ENCODE measurements at regions not wholly inside any gene's neighbourhood (a gene's known extent, or its start where the extent isn't known, plus 50 kb on each side); places are given as distances from the start of the nearest gene placed in this dataset.
A peak's percentile ranks its signal among the peaks of the same experiment; 100 is the strongest.

- 83 to 94% (median 88%) methylated on average over 3 of the region's 3 CpGs for WGBS, 4 donors
- no peak overlapping the region for H3K4me3 ChIP-seq
- no peak for DNase-seq
- no peaks in the 10 kb centered on the region for H3K9me3 ChIP-seq (replicated peaks in 1 of 3)
- TF ChIP-seq POLR2A (IDR thresholded peaks at IDR 0.05) = no peak
- TF ChIP-seq, protein P1, sequence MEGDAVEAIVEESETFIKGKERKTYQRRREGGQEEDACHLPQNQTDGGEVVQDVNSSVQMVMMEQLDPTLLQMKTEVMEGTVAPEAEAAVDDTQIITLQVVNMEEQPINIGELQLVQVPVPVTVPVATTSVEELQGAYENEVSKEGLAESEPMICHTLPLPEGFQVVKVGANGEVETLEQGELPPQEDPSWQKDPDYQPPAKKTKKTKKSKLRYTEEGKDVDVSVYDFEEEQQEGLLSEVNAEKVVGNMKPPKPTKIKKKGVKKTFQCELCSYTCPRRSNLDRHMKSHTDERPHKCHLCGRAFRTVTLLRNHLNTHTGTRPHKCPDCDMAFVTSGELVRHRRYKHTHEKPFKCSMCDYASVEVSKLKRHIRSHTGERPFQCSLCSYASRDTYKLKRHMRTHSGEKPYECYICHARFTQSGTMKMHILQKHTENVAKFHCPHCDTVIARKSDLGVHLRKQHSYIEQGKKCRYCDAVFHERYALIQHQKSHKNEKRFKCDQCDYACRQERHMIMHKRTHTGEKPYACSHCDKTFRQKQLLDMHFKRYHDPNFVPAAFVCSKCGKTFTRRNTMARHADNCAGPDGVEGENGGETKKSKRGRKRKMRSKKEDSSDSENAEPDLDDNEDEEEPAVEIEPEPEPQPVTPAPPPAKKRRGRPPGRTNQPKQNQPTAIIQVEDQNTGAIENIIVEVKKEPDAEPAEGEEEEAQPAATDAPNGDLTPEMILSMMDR (IDR thresholded peaks at IDR 0.05) = no peak
- H3K4me1 ChIP-seq (replicated peaks in 1 of 2) = no peaks in the 10 kb centered on the region
- intact Hi-C loops (cut with DNase I) = no loop called here
- no peaks in the 10 kb centered on the region for H3K36me3 ChIP-seq (replicated peaks in 1 of 2)
- no peaks in the 10 kb centered on the region for H3K27me3 ChIP-seq
- no peak overlapping the region for H3K27ac ChIP-seq
Observed at GRCh38 chr12:42774238-42774637, 184.7 kb upstream of the PRICKLE1 start.

GRCh38 chr12:42770261-42770660, 180.7 kb upstream of the PRICKLE1 start:
- no peak overlapping the region for H3K4me3 ChIP-seq
- 72 to 80% (median 77%) methylated on average over 3 of the region's 3 CpGs for WGBS, 4 donors
- no peak for DNase-seq
- intact Hi-C loops (cut with DNase I) = no loop called here
- TF ChIP-seq, protein P1 (IDR thresholded peaks at IDR 0.05) = no peak
- no peak for TF ChIP-seq POLR2A (IDR thresholded peaks at IDR 0.05)
- H3K27ac ChIP-seq = no peak overlapping the region
- H3K36me3 ChIP-seq (replicated peaks in 1 of 2) = no peaks in the 10 kb centered on the region
- no peaks in the 10 kb centered on the region for H3K4me1 ChIP-seq (replicated peaks in 1 of 2)
- no peaks in the 10 kb centered on the region for H3K9me3 ChIP-seq (replicated peaks in 1 of 3)
- H3K27me3 ChIP-seq = no peaks in the 10 kb centered on the region

DNA sequence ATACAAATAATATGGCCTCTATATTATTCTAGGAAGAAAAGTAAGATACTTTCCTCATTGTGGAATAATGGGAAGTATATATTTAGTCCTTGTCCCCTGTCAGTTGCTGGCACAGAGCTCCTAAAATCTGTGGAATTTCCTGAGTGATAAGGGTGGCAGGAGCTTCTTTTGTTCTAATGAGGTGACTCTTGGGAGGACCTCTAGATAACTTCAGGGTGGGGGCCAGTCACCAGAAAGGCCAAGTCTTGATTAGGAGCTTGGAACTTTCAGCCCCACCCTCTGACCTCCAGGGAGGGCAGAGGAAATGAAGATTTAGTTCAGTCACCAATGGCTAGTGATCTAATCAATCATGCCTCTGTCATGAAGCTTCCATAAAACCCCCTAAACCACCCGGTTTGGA, 179.9 kb upstream of the PRICKLE1 start:
- DNase-seq = peak in 2 of 7 donors; percentile 16 to 53
- no peak overlapping the region for H3K4me3 ChIP-seq
- 11 to 16% (median 15%) methylated on average over 1 of the region's 1 CpG for WGBS, 4 donors
- intact Hi-C loops (cut with DNase I) = no loop called here
- no peaks in the 10 kb centered on the region for H3K27me3 ChIP-seq
- H3K27ac ChIP-seq = no peak overlapping the region
- H3K4me1 ChIP-seq (replicated peaks in 1 of 2) = no peaks in the 10 kb centered on the region
- H3K9me3 ChIP-seq (replicated peaks in 1 of 3) = no peaks in the 10 kb centered on the region
- no peak for TF ChIP-seq POLR2A (IDR thresholded peaks at IDR 0.05)
- TF ChIP-seq, protein P1 (IDR thresholded peaks at IDR 0.05) = no peak
- H3K36me3 ChIP-seq (replicated peaks in 1 of 2) = no peaks in the 10 kb centered on the region

DNA sequence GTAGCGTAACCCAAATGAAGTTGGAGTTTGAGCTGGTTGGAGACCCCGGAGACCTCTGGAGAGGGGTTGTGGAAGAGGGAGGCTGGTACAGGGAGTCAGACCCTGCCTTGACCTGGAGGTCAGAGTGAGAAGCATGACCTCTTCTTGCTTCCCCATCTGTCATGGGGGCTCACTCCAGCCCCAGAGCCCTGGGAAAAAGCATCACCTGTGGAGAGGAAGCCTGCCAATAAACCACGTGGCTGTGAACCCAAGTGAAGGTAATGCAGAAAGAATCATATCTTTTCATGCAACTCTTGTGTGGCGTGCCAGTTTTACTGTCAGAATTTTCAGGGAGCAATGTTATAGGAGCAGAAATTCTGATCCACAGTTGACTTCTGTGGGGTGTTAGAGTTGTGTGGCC, 178.5 kb upstream of the PRICKLE1 start:
- Histone ChIP-seq H3K27me3 (no peaks in the 10 kb centered on the region), H3K4me3 (no peak overlapping the region), H3K27ac (no peak overlapping the region), H3K4me1 (replicated peaks in 1 of 2) (no peaks in the 10 kb centered on the region), H3K9me3 (replicated peaks in 1 of 3) (no peaks in the 10 kb centered on the region), H3K36me3 (replicated peaks in 1 of 2) (no peaks in the 10 kb centered on the region)
- TF ChIP-seq, protein P1 (IDR thresholded peaks at IDR 0.05) = no peak
- no peak for TF ChIP-seq POLR2A (IDR thresholded peaks at IDR 0.05)
- no peak for DNase-seq
- 75 to 79% (median 77%) methylated on average over 4 of the region's 4 CpGs for WGBS, 4 donors
- intact Hi-C loops (cut with DNase I) = no loop called here

Measured in adrenal gland (tissue), 9 donors.